Stimulated activated naive CD8-positive, alpha-beta T cell treated with anti-CD3 and anti-CD28 coated beads, Interleukin-15, Interleukin-2, amounts not matched to agents 100 ng/mL and 50 ng/mL, for 24 hours (primary cell): ENCODE measurements at regions not wholly inside any gene's neighbourhood (a gene's known extent, or its start where the extent isn't known, plus 50 kb on each side); places are given as distances from the start of the nearest gene placed in this dataset.

Experiments
- H3K27ac Mint-ChIP-seq: one replicate; pipeline ENCODE4 v1.8.0; 2021; ENCODE audit warnings: mild to moderate bottlenecking, mixed read lengths
- H3K27me3 Mint-ChIP-seq: one replicate; pipeline ENCODE4 v1.8.0; 2021; ENCODE audit warnings: mixed read lengths
- H3K36me3 Mint-ChIP-seq: one replicate; pipeline ENCODE4 v1.8.0; 2021; ENCODE audit warnings: low read depth, mixed read lengths
- H3K4me1 Mint-ChIP-seq: one replicate; pipeline ENCODE4 v1.8.0; 2021; ENCODE audit warnings: low read depth, mixed read lengths
- H3K4me3 Mint-ChIP-seq: one replicate; pipeline ENCODE4 v1.8.0; 2021; ENCODE audit warnings: mild to moderate bottlenecking, mixed read lengths
- H3K9me3 Mint-ChIP-seq: one replicate; pipeline ENCODE4 v1.8.0; 2021; ENCODE audit warnings: mixed read lengths

GRCh38 chr11:79543101-79543500, 102.3 kb upstream of the TENM4 start:
- Mint-ChIP-seq H3K36me3 (no peaks in the 10 kb centered on the region), H3K27ac (no peak overlapping the region)

GRCh38 chr11:79541466-79541865, 100.6 kb upstream of the TENM4 start:
- Mint-ChIP-seq H3K27me3 (peaks cover 5% of the 10 kb centered on the region), H3K4me1 (no peaks in the 10 kb centered on the region), H3K36me3 (no peaks in the 10 kb centered on the region), H3K9me3 (peaks cover 8% of the 10 kb centered on the region), H3K4me3 (no peak overlapping the region), H3K27ac (no peak overlapping the region)

More at GRCh38 chr11:79543101-79543500, 102.3 kb upstream of the TENM4 start:
- Mint-ChIP-seq H3K9me3 (peaks cover 8% of the 10 kb centered on the region), H3K27me3 (peaks cover 5% of the 10 kb centered on the region), H3K4me1 (no peaks in the 10 kb centered on the region), H3K4me3 (no peak overlapping the region)

GRCh38 chr11:79538775-79539174, 97.9 kb upstream of the TENM4 start:
- no peaks in the 10 kb centered on the region for H3K4me1 Mint-ChIP-seq
- H3K27me3 Mint-ChIP-seq = peaks cover 5% of the 10 kb centered on the region
- H3K9me3 Mint-ChIP-seq = peaks cover 11% of the 10 kb centered on the region
- H3K27ac Mint-ChIP-seq = no peak overlapping the region
- H3K36me3 Mint-ChIP-seq = no peaks in the 10 kb centered on the region
- no peak overlapping the region for H3K4me3 Mint-ChIP-seq

GRCh38 chr11:79536155-79536917, 95.5 kb upstream of the TENM4 start:
- Mint-ChIP-seq H3K36me3 (no peaks in the 10 kb centered on the region), H3K4me1 (no peaks in the 10 kb centered on the region), H3K27ac (no peak overlapping the region), H3K4me3 (no peak overlapping the region), H3K9me3 (peaks cover 11% of the 10 kb centered on the region), H3K27me3 (peaks cover 3% of the 10 kb centered on the region)

GRCh38 chr11:79535606-79536005, 94.8 kb upstream of the TENM4 start:
- peaks cover 11% of the 10 kb centered on the region for H3K9me3 Mint-ChIP-seq
- H3K4me3 Mint-ChIP-seq = no peak overlapping the region
- peaks cover 3% of the 10 kb centered on the region for H3K27me3 Mint-ChIP-seq
- H3K27ac Mint-ChIP-seq = no peak overlapping the region
- H3K36me3 Mint-ChIP-seq = no peaks in the 10 kb centered on the region
- H3K4me1 Mint-ChIP-seq = no peaks in the 10 kb centered on the region

- H3K4me1 Mint-ChIP-seq = no peaks in the 10 kb centered on the region
- H3K27me3 Mint-ChIP-seq = peaks cover 3% of the 10 kb centered on the region
- H3K36me3 Mint-ChIP-seq = no peaks in the 10 kb centered on the region
- peaks cover 19% of the 10 kb centered on the region for H3K9me3 Mint-ChIP-seq
- no peak overlapping the region for H3K4me3 Mint-ChIP-seq
- H3K27ac Mint-ChIP-seq = no peak overlapping the region
Measured at GRCh38 chr11:79525257-79525656, 84.4 kb upstream of the TENM4 start.

- Mint-ChIP-seq H3K36me3 (no peaks in the 10 kb centered on the region), H3K27me3 (peaks cover 4% of the 10 kb centered on the region), H3K4me1 (no peaks in the 10 kb centered on the region)
Measured at GRCh38 chr11:79522626-79523025, 81.8 kb upstream of the TENM4 start.

GRCh38 chr11:79520086-79520485, 79.3 kb upstream of the TENM4 start:
- Mint-ChIP-seq H3K4me3 (no peak overlapping the region), H3K9me3 (peaks cover 26% of the 10 kb centered on the region), H3K36me3 (no peaks in the 10 kb centered on the region), H3K27me3 (peaks cover 4% of the 10 kb centered on the region), H3K4me1 (no peaks in the 10 kb centered on the region), H3K27ac (no peak overlapping the region)

More at GRCh38 chr11:79522626-79523025, 81.8 kb upstream of the TENM4 start:
- peaks cover 22% of the 10 kb centered on the region for H3K9me3 Mint-ChIP-seq
- H3K4me3 Mint-ChIP-seq = no peak overlapping the region
- H3K27ac Mint-ChIP-seq = no peak overlapping the region

GRCh38 chr11:79515781-79516180, 75.0 kb upstream of the TENM4 start:
- Mint-ChIP-seq H3K4me1 (no peaks in the 10 kb centered on the region), H3K27me3 (peaks cover 4% of the 10 kb centered on the region), H3K27ac (no peak overlapping the region), H3K4me3 (no peak overlapping the region), H3K36me3 (no peaks in the 10 kb centered on the region), H3K9me3 (peaks cover 13% of the 10 kb centered on the region)

- Mint-ChIP-seq H3K4me1 (no peaks in the 10 kb centered on the region), H3K4me3 (no peak overlapping the region), H3K9me3 (peaks cover 9% of the 10 kb centered on the region), H3K27ac (no peak overlapping the region), H3K36me3 (no peaks in the 10 kb centered on the region), H3K27me3 (peaks cover 4% of the 10 kb centered on the region)
Measured at GRCh38 chr11:79514695-79515094, 73.9 kb upstream of the TENM4 start.

- H3K9me3 Mint-ChIP-seq = peaks cover 9% of the 10 kb centered on the region
- H3K27ac Mint-ChIP-seq = no peak overlapping the region
- no peaks in the 10 kb centered on the region for H3K4me1 Mint-ChIP-seq
- no peak overlapping the region for H3K4me3 Mint-ChIP-seq
- H3K36me3 Mint-ChIP-seq = no peaks in the 10 kb centered on the region
- peaks cover 4% of the 10 kb centered on the region for H3K27me3 Mint-ChIP-seq
Measured at GRCh38 chr11:79514290-79514689, 73.5 kb upstream of the TENM4 start.

GRCh38 chr11:79512706-79513469, 72.1 kb upstream of the TENM4 start:
- Mint-ChIP-seq H3K27me3 (no peaks in the 10 kb centered on the region), H3K4me1 (no peaks in the 10 kb centered on the region), H3K4me3 (no peak overlapping the region), H3K27ac (no peak overlapping the region), H3K9me3 (peaks cover 7% of the 10 kb centered on the region), H3K36me3 (no peaks in the 10 kb centered on the region)

GRCh38 chr11:79510960-79511359, 70.1 kb upstream of the TENM4 start:
- H3K36me3 Mint-ChIP-seq = no peaks in the 10 kb centered on the region
- peaks cover 5% of the 10 kb centered on the region for H3K27me3 Mint-ChIP-seq
- no peak overlapping the region for H3K4me3 Mint-ChIP-seq
- H3K9me3 Mint-ChIP-seq = peaks cover 4% of the 10 kb centered on the region
- no peak overlapping the region for H3K27ac Mint-ChIP-seq
- H3K4me1 Mint-ChIP-seq = no peaks in the 10 kb centered on the region

- no peak overlapping the region for H3K4me3 Mint-ChIP-seq
- H3K27me3 Mint-ChIP-seq = peaks cover 5% of the 10 kb centered on the region
- H3K4me1 Mint-ChIP-seq = no peaks in the 10 kb centered on the region
- H3K9me3 Mint-ChIP-seq = peaks cover 4% of the 10 kb centered on the region
- no peaks in the 10 kb centered on the region for H3K36me3 Mint-ChIP-seq
- H3K27ac Mint-ChIP-seq = no peak overlapping the region
Measured at GRCh38 chr11:79508461-79508860, 67.6 kb upstream of the TENM4 start.

GRCh38 chr11:79507706-79508105, 66.9 kb upstream of the TENM4 start:
- no peaks in the 10 kb centered on the region for H3K36me3 Mint-ChIP-seq
- no peak overlapping the region for H3K4me3 Mint-ChIP-seq
- peaks cover 5% of the 10 kb centered on the region for H3K27me3 Mint-ChIP-seq
- H3K27ac Mint-ChIP-seq = no peak overlapping the region
- peaks cover 4% of the 10 kb centered on the region for H3K9me3 Mint-ChIP-seq
- no peaks in the 10 kb centered on the region for H3K4me1 Mint-ChIP-seq
